ENCODE measurements at regions not wholly inside any gene's neighbourhood (a gene's known extent, or its start where the extent isn't known, plus 50 kb on each side); places are given as distances from the start of the nearest gene placed in this dataset.

- no peak for TF ChIP-seq EZH2 (IDR thresholded peaks at IDR 0.05; ENCODE audit: low read length, missing control alignments)
- TF ChIP-seq CTCF (conservative IDR thresholded peaks at IDR 0.05 in 1 of 2, IDR thresholded peaks at IDR 0.05 in 1 of 2; ENCODE audit: low read depth in 1 of 2, low read length in 2 of 2), result no peak
Observed at GRCh38 chr7:142628945-142629344, 120.3 kb upstream of the PRSS1 start.
